Left ventricle myocardium inferior (tissue), 1 donor: ENCODE measurements at regions not wholly inside any gene's neighbourhood (a gene's known extent, or its start where the extent isn't known, plus 50 kb on each side); places are given as distances from the start of the nearest gene placed in this dataset.
"Not testable (repeated sequence)": the region's sequence is repeated elsewhere in the genome, so short reads cannot be mapped to it uniquely, and the experiment has no call there.

Source experiments
- DNase-seq: peaks from one replicate; pipeline ENCODE4 v3.0.0-alpha.2; 2020
- H3K27ac ChIP-seq: fragments of 200-600 bp; replicated peaks from 2 replicates; pipeline ENCODE4 v1.8.0; 2021
- H3K27me3 ChIP-seq: fragments of 200-600 bp; 2 replicates; pipeline ENCODE4 v1.8.0; 2021; ENCODE audit warnings: low read depth
- H3K36me3 ChIP-seq: fragments of 200-600 bp; 2 replicates; pipeline ENCODE4 v1.8.0; 2021
- H3K4me1 ChIP-seq: fragments of 200-600 bp; 2 replicates; pipeline ENCODE4 v1.8.0; 2021
- H3K4me3 ChIP-seq: fragments of 200-600 bp; 2 replicates; pipeline ENCODE4 v1.8.0; 2021; ENCODE audit warnings: mild to moderate bottlenecking, moderate library complexity
- H3K9me3 ChIP-seq: fragments of 200-600 bp; replicated peaks from 2 replicates; pipeline ENCODE4 v1.8.0; 2021
- intact Hi-C: fragments of 100-400 bp; cut with micrococcal nuclease; formaldehyde crosslinking; loops from one replicate; pipeline ENCODE4 v1.11.0; 2022
- TF ChIP-seq, protein P1 (sequence below): fragments of 200-600 bp; IDR thresholded peaks from 2 replicates; pipeline ENCODE4 v1.8.0; 2021; ENCODE audit warnings: antibody characterized with exemption, mild to moderate bottlenecking, borderline replicate concordance
- donor health status: DM: no; HTN: yes; CAD: no; lungs with severe emphysema.

GRCh38 chr20:19047951-19048296, 164.5 kb upstream of the SLC24A3 start:
- no peak overlapping the region for H3K4me3 ChIP-seq
- H3K9me3 ChIP-seq, result no peaks in the 10 kb centered on the region
- DNase-seq, result no peak
- H3K36me3 ChIP-seq, result no peaks in the 10 kb centered on the region
- TF ChIP-seq, protein P1, sequence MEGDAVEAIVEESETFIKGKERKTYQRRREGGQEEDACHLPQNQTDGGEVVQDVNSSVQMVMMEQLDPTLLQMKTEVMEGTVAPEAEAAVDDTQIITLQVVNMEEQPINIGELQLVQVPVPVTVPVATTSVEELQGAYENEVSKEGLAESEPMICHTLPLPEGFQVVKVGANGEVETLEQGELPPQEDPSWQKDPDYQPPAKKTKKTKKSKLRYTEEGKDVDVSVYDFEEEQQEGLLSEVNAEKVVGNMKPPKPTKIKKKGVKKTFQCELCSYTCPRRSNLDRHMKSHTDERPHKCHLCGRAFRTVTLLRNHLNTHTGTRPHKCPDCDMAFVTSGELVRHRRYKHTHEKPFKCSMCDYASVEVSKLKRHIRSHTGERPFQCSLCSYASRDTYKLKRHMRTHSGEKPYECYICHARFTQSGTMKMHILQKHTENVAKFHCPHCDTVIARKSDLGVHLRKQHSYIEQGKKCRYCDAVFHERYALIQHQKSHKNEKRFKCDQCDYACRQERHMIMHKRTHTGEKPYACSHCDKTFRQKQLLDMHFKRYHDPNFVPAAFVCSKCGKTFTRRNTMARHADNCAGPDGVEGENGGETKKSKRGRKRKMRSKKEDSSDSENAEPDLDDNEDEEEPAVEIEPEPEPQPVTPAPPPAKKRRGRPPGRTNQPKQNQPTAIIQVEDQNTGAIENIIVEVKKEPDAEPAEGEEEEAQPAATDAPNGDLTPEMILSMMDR, result no peak
- no peaks in the 10 kb centered on the region for H3K27me3 ChIP-seq
- H3K27ac ChIP-seq, result no peak overlapping the region
- intact Hi-C loops, result no loop called here
- H3K4me1 ChIP-seq, result peaks cover 32% of the 10 kb centered on the region

DNA sequence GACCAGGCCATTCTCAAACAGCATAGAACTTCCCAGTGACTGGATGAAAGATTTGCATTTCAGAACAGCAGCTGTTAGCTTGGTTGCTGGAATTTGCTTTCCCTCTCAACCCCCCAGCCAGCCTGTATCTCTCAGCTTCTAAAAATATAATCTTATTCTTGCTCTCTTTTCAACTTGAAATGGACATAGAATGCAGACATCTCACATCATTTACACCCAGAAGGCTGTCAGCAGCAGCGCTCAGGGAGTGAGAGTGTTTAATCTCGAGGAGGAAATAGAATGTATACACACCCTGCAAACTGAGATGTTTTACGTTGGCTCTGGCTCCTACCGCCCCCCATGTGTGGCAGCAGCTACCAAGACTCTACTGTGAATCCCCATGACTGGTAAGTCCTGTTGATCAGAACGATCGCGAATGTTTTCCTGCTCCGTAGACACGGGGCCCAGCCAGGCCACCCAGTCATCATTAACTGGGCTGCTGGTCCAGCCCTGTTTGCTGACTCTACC, 163.4 kb upstream of the SLC24A3 start:
- Histone ChIP-seq H3K4me3 (peak overlapping the region; percentile 28), H3K4me1 (peaks cover 32% of the 10 kb centered on the region), H3K9me3 (no peaks in the 10 kb centered on the region), H3K27me3 (no peaks in the 10 kb centered on the region), H3K36me3 (no peaks in the 10 kb centered on the region), H3K27ac (peak overlapping the region; percentile 74)
- TF ChIP-seq, protein P1, result no peak
- DNase-seq, result no peak
- intact Hi-C loops, result no loop called here

DNA sequence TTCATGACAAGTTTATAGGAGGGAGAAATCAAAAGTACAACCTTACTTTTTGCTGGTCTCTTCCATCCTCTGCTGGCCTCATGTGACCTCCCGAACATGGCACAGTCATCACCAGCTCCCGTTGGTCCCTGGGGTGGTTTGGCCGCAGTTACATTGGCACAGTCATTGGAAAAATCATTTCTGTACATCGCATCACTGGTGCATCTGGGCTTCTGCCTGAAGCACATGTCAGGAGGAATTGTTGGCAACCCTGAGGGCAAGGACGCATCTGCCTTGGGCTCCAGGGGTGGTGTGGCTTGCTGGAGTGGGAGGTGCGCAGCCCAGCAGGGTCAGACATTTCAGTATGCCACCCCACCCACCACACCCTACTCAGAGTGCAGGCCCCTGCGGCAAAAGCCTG, 162.9 kb upstream of the SLC24A3 start:
- H3K27ac ChIP-seq, result peak overlapping the region; percentile 74
- H3K36me3 ChIP-seq, result no peaks in the 10 kb centered on the region
- TF ChIP-seq, protein P1, result no peak
- peak; percentile 38 for DNase-seq
- H3K9me3 ChIP-seq, result no peaks in the 10 kb centered on the region
- H3K27me3 ChIP-seq, result no peaks in the 10 kb centered on the region
- H3K4me3 ChIP-seq, result peak overlapping the region; percentile 28
- H3K4me1 ChIP-seq, result peaks cover 32% of the 10 kb centered on the region
- intact Hi-C loops, result no loop called here

- no peaks in the 10 kb centered on the region for H3K4me1 ChIP-seq
- no peaks in the 10 kb centered on the region for H3K36me3 ChIP-seq
- TF ChIP-seq, protein P1, result no peak
- H3K27me3 ChIP-seq, result no peaks in the 10 kb centered on the region
- no peak overlapping the region for H3K27ac ChIP-seq
- peaks cover 48% of the 10 kb centered on the region for H3K9me3 ChIP-seq
- no peak for DNase-seq
- intact Hi-C loops, result no loop called here
- H3K4me3 ChIP-seq, result no peak overlapping the region
Measured at GRCh38 chr20:19056909-19057308, 155.5 kb upstream of the SLC24A3 start.

DNA sequence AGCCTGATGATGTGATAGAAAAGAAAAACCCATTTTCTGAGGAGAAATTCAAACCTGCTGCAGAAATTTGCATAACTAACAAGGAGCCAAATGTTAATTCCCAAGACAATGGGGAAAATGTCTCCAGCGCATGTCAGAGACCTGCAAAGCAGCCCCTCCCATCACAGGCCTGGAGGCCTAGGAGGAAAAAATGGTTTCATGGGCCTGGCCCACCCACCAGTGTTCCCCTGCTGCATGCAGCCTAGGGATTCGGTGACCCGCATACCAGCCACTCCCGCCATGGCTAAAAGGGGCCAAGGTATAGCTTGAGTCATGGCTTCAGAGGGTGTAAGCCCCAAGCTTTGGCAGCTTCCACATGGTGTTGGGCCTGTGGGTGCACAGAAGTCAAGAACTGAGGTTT, 147.7 kb upstream of the SLC24A3 start:
- H3K4me1 ChIP-seq, intact Hi-C loops, DNase-seq, H3K4me3 ChIP-seq, H3K36me3 ChIP-seq, H3K27me3 ChIP-seq, H3K27ac ChIP-seq: not testable (repeated sequence)
- H3K9me3 ChIP-seq, result peaks cover 50% of the 10 kb centered on the region

DNA sequence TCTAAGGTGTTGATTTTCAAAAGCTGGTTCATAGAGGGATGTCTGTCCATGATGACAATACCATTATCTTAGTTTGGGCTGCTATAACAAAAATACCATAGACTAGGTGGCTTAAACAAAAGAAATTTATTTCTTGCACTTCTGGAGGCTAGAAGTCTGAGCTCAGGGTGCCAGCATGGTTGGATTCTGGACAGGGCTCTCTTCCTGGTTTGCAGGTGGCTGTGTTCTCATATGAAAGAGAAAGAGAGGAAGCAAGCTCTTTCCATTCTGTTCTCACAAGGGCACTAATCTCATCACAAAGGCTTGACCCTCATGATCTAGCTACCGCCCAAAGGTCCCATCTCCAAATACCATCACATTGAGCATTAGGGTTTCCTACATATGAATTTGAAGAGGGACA, 144.5 kb upstream of the SLC24A3 start:
- Histone ChIP-seq H3K4me1 (no peaks in the 10 kb centered on the region), H3K27ac (no peak overlapping the region), H3K36me3 (no peaks in the 10 kb centered on the region), H3K9me3 (peaks cover 24% of the 10 kb centered on the region), H3K4me3 (no peak overlapping the region), H3K27me3 (no peaks in the 10 kb centered on the region)
- DNase-seq, result no peak
- TF ChIP-seq, protein P1, result no peak
- intact Hi-C loops, result no loop called here
